Panc1 (cell line): ENCODE measurements at regions not wholly inside any gene's neighbourhood (a gene's known extent, or its start where the extent isn't known, plus 50 kb on each side); places are given as distances from the start of the nearest gene placed in this dataset.

ENCODE experiments used
- ATAC-seq: fragments of 200-7000 bp; cut with Tn5 transposase; 2 replicates; pipeline ENCODE4 v1.9.1; 2020; ENCODE audit warnings: mild to moderate bottlenecking, moderate library complexity
- BruUV-seq: library from RNA; stranded (reverse); fragments of 400-500 nt; replicated peaks from 2 replicates; lab custom pipeline; 2021; lab: Mats Ljungman, UMichigan
- CTCF ChIA-PET: fragments of 300-600 bp; sonication (Branson Sonifier 250); formaldehyde crosslinking; loops from one replicate; lab custom pipeline; 2022; ENCODE audit warnings: antibody characterized with exemption; lab: Charles Lee
- POLR2A ChIA-PET: fragments of 300-600 bp; sonication (Branson Sonifier 250); formaldehyde crosslinking; loops from one replicate; lab custom pipeline; 2022; ENCODE audit warnings: antibody characterized with exemption; lab: Charles Lee
- DNase-seq: peaks from one replicate; pipeline ENCODE4 v3.0.0-alpha.2; 2010; ENCODE audit warnings: low read depth, low spot score
- H3K27ac ChIP-seq: 2 replicates; pipeline ENCODE4 v1.5.1; 2011; ENCODE audit warnings: mild to moderate bottlenecking, low read length, inconsistent platforms
- H3K27me3 ChIP-seq: fragments of 200-500 bp; sonication (Bioruptor generic); 2 replicates; pipeline ENCODE4 v1.6.0; 2014; ENCODE audit warnings: low read length, inconsistent platforms; ENCODE audit not compliant: control insufficient read depth, insufficient read depth
- H3K36me3 ChIP-seq: fragments of 200-500 bp; sonication (Bioruptor generic); 2 replicates; pipeline ENCODE4 v1.5.1; 2014; ENCODE audit warnings: inconsistent platforms, mild to moderate bottlenecking, low read length, moderate library complexity; ENCODE audit not compliant: control insufficient read depth, insufficient read depth
- H3K4me1 ChIP-seq: 2 replicates; pipeline ENCODE4 v1.5.1; 2011; ENCODE audit warnings: inconsistent platforms, mild to moderate bottlenecking, low read length, moderate library complexity; ENCODE audit not compliant: control insufficient read depth, insufficient read depth
- H3K4me3 ChIP-seq, 2 experiments: 2 replicates each; pipeline ENCODE4 v1.5.1; 2011 to 2012; ENCODE audit warnings: low read depth in 2 of 2, low read length in 2 of 2, mild to moderate bottlenecking in 2 of 2, inconsistent platforms in 1 of 2, moderate library complexity in 1 of 2
- H3K9me3 ChIP-seq: fragments of 200-500 bp; sonication (Bioruptor generic); 2 replicates; pipeline ENCODE4 v1.5.1; 2014; ENCODE audit warnings: low read depth, mild to moderate bottlenecking, inconsistent platforms, low read length, moderate library complexity; ENCODE audit not compliant: control insufficient read depth, insufficient read depth
- POLR2AphosphoS5 ChIP-seq: IDR thresholded peaks from 2 replicates; pipeline ENCODE4 v1.6.1; 2012; ENCODE audit warnings: mild to moderate bottlenecking, low read depth, low read length, moderate library complexity
- SIN3A ChIP-seq: IDR thresholded peaks from 2 replicates; pipeline ENCODE4 v1.6.1; 2012; ENCODE audit warnings: low read depth, mild to moderate bottlenecking, low read length, moderate library complexity, borderline replicate concordance; ENCODE audit not compliant: insufficient read depth
- TCF7L2 ChIP-seq: IDR thresholded peaks from 2 replicates; pipeline ENCODE4 v1.6.1; 2011; ENCODE audit warnings: mild to moderate bottlenecking, low read depth, low read length, inconsistent platforms
- in situ Hi-C: cut with HindIII; loops from 2 replicates; pipeline ENCODE4 v1.10.0; 2016; ENCODE audit warnings: low sequenced_read_pairs, low pct_unique_long_range_greater_than_20kb
- intact Hi-C: fragments of 100-400 bp; cut with micrococcal nuclease; formaldehyde crosslinking; loops from one replicate; pipeline ENCODE4 v1.10.0; 2022; ENCODE audit not compliant: unreplicated experiment
- TF ChIP-seq, protein P1 (sequence below): fragments of 450-650 bp; IDR thresholded peaks from 2 replicates; pipeline ENCODE4 v1.5.1; 2017; ENCODE audit warnings: mild to moderate bottlenecking
- TF ChIP-seq, protein P2 (sequence below), 2 experiments: IDR thresholded peaks; 2 replicates each; pipeline ENCODE4 v1.6.1; 2011 to 2012; ENCODE audit warnings: low read depth in 2 of 2, control low read depth in 1 of 2, low read length in 1 of 2, mild to moderate bottlenecking in 1 of 2, moderate library complexity in 1 of 2; ENCODE audit not compliant: insufficient read depth in 1 of 2

DNA sequence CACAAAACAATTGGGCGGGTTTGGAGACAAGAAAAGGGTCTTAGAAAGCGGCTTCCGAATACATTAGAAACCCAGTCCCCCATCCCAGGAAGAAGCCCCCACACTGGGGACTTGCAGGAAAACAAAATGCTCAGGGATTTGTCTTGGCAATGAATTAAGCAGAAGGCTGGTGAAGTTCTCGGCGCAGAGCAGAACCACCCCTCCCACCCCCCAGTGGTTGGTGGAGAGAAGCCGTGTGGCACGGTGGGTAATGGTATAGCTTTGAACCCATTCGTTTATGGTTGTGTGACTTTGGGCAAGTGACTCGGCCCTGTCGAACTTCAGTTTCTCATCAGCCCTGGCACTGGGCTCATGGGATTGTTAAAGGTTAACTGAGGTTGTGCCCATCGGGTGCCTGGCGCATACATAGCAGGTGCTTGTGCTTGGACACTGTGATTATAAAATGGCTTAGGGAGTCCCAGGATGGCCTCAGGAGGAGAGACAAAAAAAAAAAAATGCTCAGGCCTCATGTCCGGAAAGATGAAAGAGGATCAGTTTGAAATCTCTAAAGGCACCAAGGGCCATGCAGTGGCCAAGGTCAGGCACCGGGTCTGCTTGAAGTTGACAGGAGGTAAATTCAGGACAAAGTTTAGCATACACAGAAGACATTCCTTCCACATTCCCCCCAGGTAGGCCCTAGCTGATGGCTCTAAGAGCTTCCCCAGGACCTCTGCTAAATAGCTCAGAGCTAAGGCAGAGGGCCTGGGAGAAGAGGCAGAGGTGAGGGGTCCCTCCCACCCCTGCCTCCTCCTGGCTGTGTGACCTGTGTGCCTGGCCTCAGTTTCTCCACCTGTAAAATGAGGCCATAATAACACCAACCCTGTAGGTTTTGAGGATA, 120.1 kb upstream of the PTPN1 start:
- intact Hi-C loops (no loop called here), in situ Hi-C loops (no loop called here)
- ChIA-PET POLR2A (no interaction called here), CTCF (no interaction called here)
- H3K27me3 ChIP-seq = no peaks in the 10 kb centered on the region
- H3K9me3 ChIP-seq = no peaks in the 10 kb centered on the region
- TF ChIP-seq POLR2AphosphoS5 = no peak
- TF ChIP-seq, protein P1, sequence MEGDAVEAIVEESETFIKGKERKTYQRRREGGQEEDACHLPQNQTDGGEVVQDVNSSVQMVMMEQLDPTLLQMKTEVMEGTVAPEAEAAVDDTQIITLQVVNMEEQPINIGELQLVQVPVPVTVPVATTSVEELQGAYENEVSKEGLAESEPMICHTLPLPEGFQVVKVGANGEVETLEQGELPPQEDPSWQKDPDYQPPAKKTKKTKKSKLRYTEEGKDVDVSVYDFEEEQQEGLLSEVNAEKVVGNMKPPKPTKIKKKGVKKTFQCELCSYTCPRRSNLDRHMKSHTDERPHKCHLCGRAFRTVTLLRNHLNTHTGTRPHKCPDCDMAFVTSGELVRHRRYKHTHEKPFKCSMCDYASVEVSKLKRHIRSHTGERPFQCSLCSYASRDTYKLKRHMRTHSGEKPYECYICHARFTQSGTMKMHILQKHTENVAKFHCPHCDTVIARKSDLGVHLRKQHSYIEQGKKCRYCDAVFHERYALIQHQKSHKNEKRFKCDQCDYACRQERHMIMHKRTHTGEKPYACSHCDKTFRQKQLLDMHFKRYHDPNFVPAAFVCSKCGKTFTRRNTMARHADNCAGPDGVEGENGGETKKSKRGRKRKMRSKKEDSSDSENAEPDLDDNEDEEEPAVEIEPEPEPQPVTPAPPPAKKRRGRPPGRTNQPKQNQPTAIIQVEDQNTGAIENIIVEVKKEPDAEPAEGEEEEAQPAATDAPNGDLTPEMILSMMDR = no peak
- H3K36me3 ChIP-seq = no peaks in the 10 kb centered on the region
- BruUV-seq = no TSS peak
- DNase-seq = no peak
- H3K27ac ChIP-seq = no peak overlapping the region
- no peaks in the 10 kb centered on the region; the same call in 1 of the 2 replicates for H3K4me1 ChIP-seq
- no peak for ATAC-seq
- no peak overlapping the region for H3K4me3 ChIP-seq

DNA sequence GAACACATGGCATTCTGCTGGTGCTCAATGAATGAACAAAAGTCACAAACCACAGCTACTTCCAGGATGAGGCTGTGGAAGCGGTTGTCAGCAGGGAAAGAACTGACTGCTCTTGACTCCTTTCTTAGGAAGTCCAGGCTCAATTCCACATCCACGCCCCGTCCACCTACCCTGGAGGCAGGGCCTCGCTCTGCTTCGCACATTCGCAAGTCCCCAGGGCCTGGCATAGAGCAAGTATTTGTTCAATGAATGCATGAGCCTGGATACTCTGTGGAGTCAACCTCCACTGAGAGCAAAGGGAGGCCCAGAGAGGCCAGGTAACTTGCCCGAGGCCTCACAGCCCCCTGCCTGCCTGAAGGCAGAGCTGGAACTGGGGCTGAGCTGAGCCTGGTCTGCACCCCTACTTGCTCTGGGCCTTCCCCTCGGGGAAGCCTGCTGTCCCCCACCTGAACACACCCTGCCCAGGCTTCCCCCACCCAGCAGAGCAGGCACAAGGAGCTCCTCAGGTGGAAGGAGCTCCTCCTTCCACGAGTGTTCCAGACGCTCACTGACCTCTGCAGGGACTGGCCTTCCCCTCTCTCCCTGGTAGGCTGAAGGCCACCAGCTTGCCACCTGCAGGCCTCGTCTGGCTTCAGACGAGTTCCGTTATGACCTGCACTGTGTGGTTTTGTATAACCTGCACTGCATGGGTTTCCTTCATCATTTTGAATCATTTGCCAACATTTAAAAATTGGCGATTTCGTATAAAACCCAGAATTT, 119.3 kb upstream of the PTPN1 start:
- ChIA-PET CTCF (no interaction called here), POLR2A (no interaction called here)
- intact Hi-C loops (no loop called here), in situ Hi-C loops (no loop called here)
- Histone ChIP-seq H3K4me3 (no peak overlapping the region), H3K27ac (no peak overlapping the region), H3K36me3 (no peaks in the 10 kb centered on the region), H3K9me3 (no peaks in the 10 kb centered on the region), H3K27me3 (no peaks in the 10 kb centered on the region), H3K4me1 (no peaks in the 10 kb centered on the region; the same call in 1 of the 2 replicates)
- ATAC-seq = no peak
- no peak for DNase-seq
- BruUV-seq = no TSS peak
- TF ChIP-seq TCF7L2 (no peak), SIN3A (no peak), POLR2AphosphoS5 (no peak)
- TF ChIP-seq, protein P1 = no peak
- TF ChIP-seq, protein P2, sequence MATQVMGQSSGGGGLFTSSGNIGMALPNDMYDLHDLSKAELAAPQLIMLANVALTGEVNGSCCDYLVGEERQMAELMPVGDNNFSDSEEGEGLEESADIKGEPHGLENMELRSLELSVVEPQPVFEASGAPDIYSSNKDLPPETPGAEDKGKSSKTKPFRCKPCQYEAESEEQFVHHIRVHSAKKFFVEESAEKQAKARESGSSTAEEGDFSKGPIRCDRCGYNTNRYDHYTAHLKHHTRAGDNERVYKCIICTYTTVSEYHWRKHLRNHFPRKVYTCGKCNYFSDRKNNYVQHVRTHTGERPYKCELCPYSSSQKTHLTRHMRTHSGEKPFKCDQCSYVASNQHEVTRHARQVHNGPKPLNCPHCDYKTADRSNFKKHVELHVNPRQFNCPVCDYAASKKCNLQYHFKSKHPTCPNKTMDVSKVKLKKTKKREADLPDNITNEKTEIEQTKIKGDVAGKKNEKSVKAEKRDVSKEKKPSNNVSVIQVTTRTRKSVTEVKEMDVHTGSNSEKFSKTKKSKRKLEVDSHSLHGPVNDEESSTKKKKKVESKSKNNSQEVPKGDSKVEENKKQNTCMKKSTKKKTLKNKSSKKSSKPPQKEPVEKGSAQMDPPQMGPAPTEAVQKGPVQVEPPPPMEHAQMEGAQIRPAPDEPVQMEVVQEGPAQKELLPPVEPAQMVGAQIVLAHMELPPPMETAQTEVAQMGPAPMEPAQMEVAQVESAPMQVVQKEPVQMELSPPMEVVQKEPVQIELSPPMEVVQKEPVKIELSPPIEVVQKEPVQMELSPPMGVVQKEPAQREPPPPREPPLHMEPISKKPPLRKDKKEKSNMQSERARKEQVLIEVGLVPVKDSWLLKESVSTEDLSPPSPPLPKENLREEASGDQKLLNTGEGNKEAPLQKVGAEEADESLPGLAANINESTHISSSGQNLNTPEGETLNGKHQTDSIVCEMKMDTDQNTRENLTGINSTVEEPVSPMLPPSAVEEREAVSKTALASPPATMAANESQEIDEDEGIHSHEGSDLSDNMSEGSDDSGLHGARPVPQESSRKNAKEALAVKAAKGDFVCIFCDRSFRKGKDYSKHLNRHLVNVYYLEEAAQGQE (IDR thresholded peaks at IDR 0.05; ENCODE audit: insufficient read depth in 1 of 2, low read depth in 2 of 2, low read length in 1 of 2) = no peak
